H54 (cell line): ENCODE measurements at regions not wholly inside any gene's neighbourhood (a gene's known extent, or its start where the extent isn't known, plus 50 kb on each side); places are given as distances from the start of the nearest gene placed in this dataset.

Experiments used
- DNase-seq: peaks from one replicate; pipeline ENCODE4 v3.0.0; 2011; ENCODE audit warnings: low spot score, mixed read lengths; ENCODE audit not compliant: insufficient read length
- FAIRE-seq: peaks from 3 replicates; lab custom pipeline; 2011; peaks lifted over from hg19 to GRCh38; lab: Jason Lieb, UNC
- POLR2A ChIP-seq: IDR thresholded peaks from 2 replicates; pipeline ENCODE4 v1.6.1; 2011; ENCODE audit warnings: low read depth, mild to moderate bottlenecking, low read length

GRCh38 chr11:127105593-127106541 lies 105.3 kb upstream of the KIRREL3 start:
- DNase-seq (peak; percentile 7), FAIRE-seq (no peak)
- TF ChIP-seq POLR2A = no peak

GRCh38 chr11:127103586-127104388 lies 103.2 kb upstream of the KIRREL3 start:
- TF ChIP-seq POLR2A = no peak
- no peak for DNase-seq

GRCh38 chr11:127098684-127099083 lies 98.1 kb upstream of the KIRREL3 start:
- TF ChIP-seq POLR2A = no peak
- DNase-seq (no peak), FAIRE-seq (no peak)

More at GRCh38 chr11:127103586-127104388, 103.2 kb upstream of the KIRREL3 start:
- no peak for FAIRE-seq

- FAIRE-seq = no peak
- no peak for TF ChIP-seq POLR2A
- DNase-seq = no peak
Measured at GRCh38 chr11:127080735-127081134, 80.2 kb upstream of the KIRREL3 start.

GRCh38 chr11:127075758-127076157 lies 75.2 kb upstream of the KIRREL3 start:
- TF ChIP-seq POLR2A = no peak
- no peak for FAIRE-seq
- no peak for DNase-seq

- peak; percentile 79 for FAIRE-seq
- TF ChIP-seq POLR2A = no peak
- peak; percentile 50 for DNase-seq
Measured at GRCh38 chr11:127074151-127074761, 73.7 kb upstream of the KIRREL3 start.

- DNase-seq (no peak), FAIRE-seq (no peak)
- no peak for TF ChIP-seq POLR2A
Measured at GRCh38 chr11:127073621-127074020, 73.1 kb upstream of the KIRREL3 start.

GRCh38 chr11:127071606-127072005 lies 71.0 kb upstream of the KIRREL3 start:
- TF ChIP-seq POLR2A = no peak
- FAIRE-seq (no peak), DNase-seq (no peak)

GRCh38 chr11:127070808-127071207 lies 70.2 kb upstream of the KIRREL3 start:
- TF ChIP-seq POLR2A = no peak
- DNase-seq (no peak), FAIRE-seq (no peak)

GRCh38 chr11:127066401-127067090 lies 66.0 kb upstream of the KIRREL3 start:
- no peak for TF ChIP-seq POLR2A
- DNase-seq (no peak), FAIRE-seq (no peak)

- FAIRE-seq (no peak), DNase-seq (no peak)
- TF ChIP-seq POLR2A = no peak
Measured at GRCh38 chr11:127063241-127063640, 62.7 kb upstream of the KIRREL3 start.

GRCh38 chr11:127061947-127062346 lies 61.4 kb upstream of the KIRREL3 start:
- FAIRE-seq = no peak
- TF ChIP-seq POLR2A = no peak
- DNase-seq = no peak

- DNase-seq (no peak), FAIRE-seq (no peak)
- no peak for TF ChIP-seq POLR2A
Measured at GRCh38 chr11:127059750-127060149, 59.2 kb upstream of the KIRREL3 start.

GRCh38 chr11:127059286-127059685 lies 58.7 kb upstream of the KIRREL3 start:
- no peak for DNase-seq
- no peak for TF ChIP-seq POLR2A
- no peak for FAIRE-seq
